Panc1 (cell line): ENCODE measurements at regions not wholly inside any gene's neighbourhood (a gene's known extent, or its start where the extent isn't known, plus 50 kb on each side); places are given as distances from the start of the nearest gene placed in this dataset.
A peak's percentile ranks its signal among the peaks of the same experiment; 100 is the strongest.

Experiments used
- ATAC-seq: fragments of 200-7000 bp; cut with Tn5 transposase; 2 replicates; pipeline ENCODE4 v1.9.1; 2020; ENCODE audit warnings: mild to moderate bottlenecking, moderate library complexity
- BruUV-seq: library from RNA; stranded (reverse); fragments of 400-500 nt; replicated peaks from 2 replicates; lab custom pipeline; 2021; lab: Mats Ljungman, UMichigan
- CTCF ChIA-PET: fragments of 300-600 bp; sonication (Branson Sonifier 250); formaldehyde crosslinking; loops from one replicate; lab custom pipeline; 2022; ENCODE audit warnings: antibody characterized with exemption; lab: Charles Lee
- POLR2A ChIA-PET: fragments of 300-600 bp; sonication (Branson Sonifier 250); formaldehyde crosslinking; loops from one replicate; lab custom pipeline; 2022; ENCODE audit warnings: antibody characterized with exemption; lab: Charles Lee
- DNase-seq: peaks from one replicate; pipeline ENCODE4 v3.0.0-alpha.2; 2010; ENCODE audit warnings: low read depth, low spot score
- H3K27ac ChIP-seq: 2 replicates; pipeline ENCODE4 v1.5.1; 2011; ENCODE audit warnings: mild to moderate bottlenecking, low read length, inconsistent platforms
- H3K27me3 ChIP-seq: fragments of 200-500 bp; sonication (Bioruptor generic); 2 replicates; pipeline ENCODE4 v1.6.0; 2014; ENCODE audit warnings: low read length, inconsistent platforms; ENCODE audit not compliant: control insufficient read depth, insufficient read depth
- H3K36me3 ChIP-seq: fragments of 200-500 bp; sonication (Bioruptor generic); 2 replicates; pipeline ENCODE4 v1.5.1; 2014; ENCODE audit warnings: inconsistent platforms, mild to moderate bottlenecking, low read length, moderate library complexity; ENCODE audit not compliant: control insufficient read depth, insufficient read depth
- H3K4me1 ChIP-seq: 2 replicates; pipeline ENCODE4 v1.5.1; 2011; ENCODE audit warnings: inconsistent platforms, mild to moderate bottlenecking, low read length, moderate library complexity; ENCODE audit not compliant: control insufficient read depth, insufficient read depth
- H3K4me3 ChIP-seq, 2 experiments: 2 replicates each; pipeline ENCODE4 v1.5.1; 2011 to 2012; ENCODE audit warnings: low read depth in 2 of 2, low read length in 2 of 2, mild to moderate bottlenecking in 2 of 2, inconsistent platforms in 1 of 2, moderate library complexity in 1 of 2
- H3K9me3 ChIP-seq: fragments of 200-500 bp; sonication (Bioruptor generic); 2 replicates; pipeline ENCODE4 v1.5.1; 2014; ENCODE audit warnings: low read depth, mild to moderate bottlenecking, inconsistent platforms, low read length, moderate library complexity; ENCODE audit not compliant: control insufficient read depth, insufficient read depth
- CTCF ChIP-seq: fragments of 450-650 bp; IDR thresholded peaks from 2 replicates; pipeline ENCODE4 v1.5.1; 2017; ENCODE audit warnings: mild to moderate bottlenecking
- POLR2AphosphoS5 ChIP-seq: IDR thresholded peaks from 2 replicates; pipeline ENCODE4 v1.6.1; 2012; ENCODE audit warnings: mild to moderate bottlenecking, low read depth, low read length, moderate library complexity
- REST ChIP-seq, 2 experiments: IDR thresholded peaks; 2 replicates each; pipeline ENCODE4 v1.6.1; 2011 to 2012; ENCODE audit warnings: low read depth in 2 of 2, control low read depth in 1 of 2, low read length in 1 of 2, mild to moderate bottlenecking in 1 of 2, moderate library complexity in 1 of 2; ENCODE audit not compliant: insufficient read depth in 1 of 2
- SIN3A ChIP-seq: IDR thresholded peaks from 2 replicates; pipeline ENCODE4 v1.6.1; 2012; ENCODE audit warnings: low read depth, mild to moderate bottlenecking, low read length, moderate library complexity, borderline replicate concordance; ENCODE audit not compliant: insufficient read depth
- TCF7L2 ChIP-seq: IDR thresholded peaks from 2 replicates; pipeline ENCODE4 v1.6.1; 2011; ENCODE audit warnings: mild to moderate bottlenecking, low read depth, low read length, inconsistent platforms
- in situ Hi-C: cut with HindIII; loops from 2 replicates; pipeline ENCODE4 v1.10.0; 2016; ENCODE audit warnings: low sequenced_read_pairs, low pct_unique_long_range_greater_than_20kb
- intact Hi-C: fragments of 100-400 bp; cut with micrococcal nuclease; formaldehyde crosslinking; loops from one replicate; pipeline ENCODE4 v1.10.0; 2022; ENCODE audit not compliant: unreplicated experiment

GRCh38 chr5:13611604-13612003 is 332.9 kb downstream of the DNAH5 start:
- TF ChIP-seq POLR2AphosphoS5 (no peak), REST (IDR thresholded peaks at IDR 0.05; ENCODE audit: insufficient read depth in 1 of 2, low read depth in 2 of 2, low read length in 1 of 2) (no peak), CTCF (no peak), TCF7L2 (no peak), SIN3A (no peak)
- DNase-seq: no peak
- intact Hi-C loops (no loop called here), in situ Hi-C loops (no loop called here)
- POLR2A ChIA-PET: no interaction called here
- no peak overlapping the region for H3K27ac ChIP-seq
- CTCF ChIA-PET: no interaction called here
- H3K27me3 ChIP-seq: no peaks in the 10 kb centered on the region
- no peaks in the 10 kb centered on the region for H3K4me1 ChIP-seq
- no TSS peak for BruUV-seq
- no peak overlapping the region for H3K4me3 ChIP-seq
- no peaks in the 10 kb centered on the region for H3K9me3 ChIP-seq
- no peaks in the 10 kb centered on the region for H3K36me3 ChIP-seq
- no peak for ATAC-seq

- ATAC-seq: no peak
- in situ Hi-C loops: no loop called here
- intact Hi-C loops: no loop called here
- H3K27me3 ChIP-seq: no peaks in the 10 kb centered on the region
- H3K36me3 ChIP-seq: no peaks in the 10 kb centered on the region
- H3K27ac ChIP-seq: no peak overlapping the region
- ChIA-PET POLR2A (no interaction called here), CTCF (no interaction called here)
- TF ChIP-seq TCF7L2: no peak
- no peaks in the 10 kb centered on the region for H3K4me1 ChIP-seq
- H3K4me3 ChIP-seq: no peak overlapping the region
- BruUV-seq: no TSS peak
- no peak for DNase-seq
- no peaks in the 10 kb centered on the region for H3K9me3 ChIP-seq
Measured at GRCh38 chr5:13609504-13609903, 335.0 kb downstream of the DNAH5 start.

GRCh38 chr5:13606051-13606450 is 338.4 kb downstream of the DNAH5 start:
- CTCF ChIA-PET: no interaction called here
- no TSS peak for BruUV-seq
- H3K27ac ChIP-seq: no peak overlapping the region

More at GRCh38 chr5:13606051-13606450, 338.4 kb downstream of the DNAH5 start:
- POLR2A ChIA-PET: no interaction called here
- no peaks in the 10 kb centered on the region for H3K36me3 ChIP-seq
- DNase-seq (peak; percentile 27), ATAC-seq (peak; percentile 90)
- no peak overlapping the region for H3K4me3 ChIP-seq
- intact Hi-C loops: no loop called here
- in situ Hi-C loops: no loop called here
- no peaks in the 10 kb centered on the region for H3K27me3 ChIP-seq
- no peaks in the 10 kb centered on the region for H3K4me1 ChIP-seq
- TF ChIP-seq REST (IDR thresholded peaks at IDR 0.05; ENCODE audit: insufficient read depth in 1 of 2, low read depth in 2 of 2, low read length in 1 of 2) (no peak), SIN3A (no peak), TCF7L2 (no peak), CTCF (no peak), POLR2AphosphoS5 (no peak)
- no peaks in the 10 kb centered on the region for H3K9me3 ChIP-seq
